ENCODE measurements at regions not wholly inside any gene's neighbourhood (a gene's known extent, or its start where the extent isn't known, plus 50 kb on each side); places are given as distances from the start of the nearest gene placed in this dataset.

GRCh38 chr5:68757006-68757405, 336.8 kb upstream of the SLC30A5 start:
- TF ChIP-seq CTCF (IDR thresholded peaks at IDR 0.05) = no peak
- Histone ChIP-seq H3K4me1 (no peaks in the 10 kb centered on the region), H3K36me3 (no peaks in the 10 kb centered on the region), H3K9me3 (no peaks in the 10 kb centered on the region), H3K27me3 (ENCODE audit: low read depth) (no peaks in the 10 kb centered on the region), H3K4me3 (no peak overlapping the region), H3K27ac (no peak overlapping the region)
- intact Hi-C loops (cut with DNase I) = no loop called here
- no peak for DNase-seq
- ATAC-seq = no peak

- H3K27ac ChIP-seq = no peak overlapping the region
- no peak overlapping the region for H3K4me3 ChIP-seq
- H3K4me1 ChIP-seq = no peaks in the 10 kb centered on the region
- no peaks in the 10 kb centered on the region for H3K27me3 ChIP-seq (ENCODE audit: low read depth)
- H3K9me3 ChIP-seq = no peaks in the 10 kb centered on the region
- intact Hi-C loops (cut with DNase I) = no loop called here
- ATAC-seq = no peak
- H3K36me3 ChIP-seq = no peaks in the 10 kb centered on the region
- DNase-seq = no peak
- TF ChIP-seq CTCF (IDR thresholded peaks at IDR 0.05) = no peak
Measured at GRCh38 chr5:68757626-68758212, 336.1 kb upstream of the SLC30A5 start.

- ATAC-seq = no peak
- Histone ChIP-seq H3K27me3 (ENCODE audit: low read depth) (no peaks in the 10 kb centered on the region), H3K36me3 (no peaks in the 10 kb centered on the region), H3K4me3 (no peak overlapping the region), H3K4me1 (no peaks in the 10 kb centered on the region), H3K9me3 (no peaks in the 10 kb centered on the region), H3K27ac (no peak overlapping the region)
- DNase-seq = no peak
- no peak for TF ChIP-seq CTCF (IDR thresholded peaks at IDR 0.05)
- intact Hi-C loops (cut with DNase I) = no loop called here
Measured at GRCh38 chr5:68759593-68759992, 334.2 kb upstream of the SLC30A5 start.

GRCh38 chr5:68762201-68762600, 331.6 kb upstream of the SLC30A5 start:
- Histone ChIP-seq H3K4me1 (no peaks in the 10 kb centered on the region), H3K36me3 (no peaks in the 10 kb centered on the region), H3K27me3 (ENCODE audit: low read depth) (no peaks in the 10 kb centered on the region), H3K4me3 (no peak overlapping the region), H3K9me3 (no peaks in the 10 kb centered on the region), H3K27ac (no peak overlapping the region)
- no peak for TF ChIP-seq CTCF (IDR thresholded peaks at IDR 0.05)
- ATAC-seq = no peak
- no peak for DNase-seq
- intact Hi-C loops (cut with DNase I) = no loop called here

GRCh38 chr5:68766952-68767464, 326.8 kb upstream of the SLC30A5 start:
- Histone ChIP-seq H3K27me3 (ENCODE audit: low read depth) (no peaks in the 10 kb centered on the region), H3K27ac (no peak overlapping the region), H3K9me3 (no peaks in the 10 kb centered on the region), H3K4me3 (no peak overlapping the region), H3K4me1 (no peaks in the 10 kb centered on the region), H3K36me3 (no peaks in the 10 kb centered on the region)
- intact Hi-C loops (cut with DNase I) = no loop called here
- TF ChIP-seq CTCF (IDR thresholded peaks at IDR 0.05) = no peak
- ATAC-seq (no peak), DNase-seq (no peak)

Data from lower lobe of right lung (tissue), 2 donors.